Stomach (tissue), 4 donors: ENCODE measurements at regions not wholly inside any gene's neighbourhood (a gene's known extent, or its start where the extent isn't known, plus 50 kb on each side); places are given as distances from the start of the nearest gene placed in this dataset.

ENCODE experiments used
- CTCF ChIP-seq, 7 experiments: fragments of 450-650 bp in 4 of 7; fragments of 200-600 bp in 3 of 7; sonication (generic) in 3 of 7; IDR thresholded peaks; one replicate each; pipeline ENCODE4 v1.5.1; 2016 to 2019; ENCODE audit warnings: antibody characterized with exemption in 7 of 7, control low read depth in 2 of 7, mild to moderate bottlenecking in 1 of 7
- EP300 ChIP-seq: sonication (generic); formaldehyde crosslinking; IDR thresholded peaks from one replicate; pipeline ENCODE4 v1.6.1; 2017; ENCODE audit warnings: antibody characterized with exemption
- POLR2A ChIP-seq, 4 donors: fragments of 450-650 bp; IDR thresholded peaks; one replicate each; pipeline ENCODE4 v1.6.1; 2016; ENCODE audit warnings: antibody characterized with exemption in 4 of 4, control low read depth in 2 of 4, mild to moderate bottlenecking in 1 of 4, moderate library complexity in 1 of 4
- POLR2AphosphoS5 ChIP-seq, 3 donors: sonication (generic); formaldehyde crosslinking; IDR thresholded peaks; one replicate each; pipeline ENCODE4 v1.6.1; 2016; ENCODE audit warnings: antibody characterized with exemption in 3 of 3

DNA sequence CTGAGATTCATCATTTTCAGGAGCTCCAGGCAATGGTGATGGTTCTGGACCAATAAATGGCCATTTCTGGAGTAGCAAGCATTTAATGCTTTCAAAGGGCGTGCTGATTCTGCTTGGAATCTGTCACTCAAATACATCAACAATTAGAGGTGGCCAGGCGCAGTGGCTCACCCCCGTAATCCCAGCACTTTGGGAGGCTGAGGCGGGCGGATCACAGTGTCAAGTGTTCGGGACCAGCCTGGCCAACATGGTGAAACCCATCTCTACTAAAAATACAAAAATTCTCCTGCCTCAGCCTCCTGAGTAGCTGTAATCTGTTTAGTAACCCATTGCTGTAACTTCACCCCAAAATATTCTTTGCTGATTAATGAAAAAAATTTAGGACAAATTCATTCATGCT lies 1574.2 kb downstream of the EFNB2 start:
- TF ChIP-seq CTCF (IDR thresholded peaks at IDR 0.05) (no peak), EP300 (no peak), POLR2A (IDR thresholded peaks at IDR 0.05) (no peak), POLR2AphosphoS5 (IDR thresholded peaks at IDR 0.05) (no peak)
